ENCODE measurements at regions not wholly inside any gene's neighbourhood (a gene's known extent, or its start where the extent isn't known, plus 50 kb on each side); places are given as distances from the start of the nearest gene placed in this dataset.

DNA sequence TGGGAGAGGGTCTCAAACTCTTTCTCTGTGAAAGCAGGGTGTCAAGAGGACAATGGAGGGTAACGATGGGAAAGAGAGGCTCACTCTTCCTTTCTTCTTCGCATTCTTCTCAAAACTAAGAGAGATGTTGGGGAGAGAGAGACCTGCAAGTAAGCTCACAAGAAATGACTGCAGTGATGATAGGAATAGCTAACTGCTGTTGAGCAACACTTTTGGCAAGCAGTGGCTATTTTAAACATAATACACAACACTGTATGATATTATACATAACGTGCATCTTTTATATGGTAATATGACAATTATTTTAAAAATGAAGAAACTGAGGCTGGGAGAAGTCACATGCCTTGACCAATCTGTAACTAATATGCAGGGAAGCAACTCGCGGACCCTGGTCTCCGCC, 247.5 kb downstream of the CMPK2 start:
- Mint-ChIP-seq H3K27ac (no peak overlapping the region), H3K27me3 (ENCODE audit: low read depth in 3 of 3) (peaks cover 0 to 2% (median 0%) of the 10 kb centered on the region in 3 donors), H3K4me1 (no peaks in the 10 kb centered on the region), H3K9me3 (peaks cover 2 to 20% (median 7%) of the 10 kb centered on the region in 6 donors), H3K4me3 (no peak overlapping the region), H3K36me3 (peaks cover 0 to 4% (median 0%) of the 10 kb centered on the region in 3 donors)
- DNase-seq: no peak

DNA sequence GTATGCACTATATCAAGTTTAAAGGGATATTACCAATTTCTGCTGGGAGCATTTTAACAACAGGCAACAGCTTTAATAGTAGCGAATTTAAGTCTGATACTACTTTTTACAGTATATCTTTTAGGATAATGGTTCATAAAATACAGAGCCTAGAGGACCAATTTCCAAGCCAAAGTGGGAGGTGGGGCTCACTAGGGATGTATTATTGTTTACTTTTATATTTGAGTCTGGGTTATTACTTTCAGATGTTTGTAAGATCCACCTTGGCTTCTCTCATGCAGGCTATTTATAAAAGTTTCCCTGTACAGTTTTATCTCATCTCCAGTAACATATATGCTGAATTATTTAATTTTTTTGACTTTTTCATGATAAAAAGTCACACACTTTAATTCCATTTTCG, 242.0 kb downstream of the CMPK2 start:
- Mint-ChIP-seq H3K9me3 (peaks cover 0 to 2% (median 0%) of the 10 kb centered on the region in 6 donors), H3K27ac (no peak overlapping the region), H3K4me1 (no peaks in the 10 kb centered on the region), H3K4me3 (no peak overlapping the region), H3K27me3 (ENCODE audit: low read depth in 3 of 3) (peaks cover 0 to 2% (median 0%) of the 10 kb centered on the region in 3 donors), H3K36me3 (no peaks in the 10 kb centered on the region)
- DNase-seq: no peak

DNA sequence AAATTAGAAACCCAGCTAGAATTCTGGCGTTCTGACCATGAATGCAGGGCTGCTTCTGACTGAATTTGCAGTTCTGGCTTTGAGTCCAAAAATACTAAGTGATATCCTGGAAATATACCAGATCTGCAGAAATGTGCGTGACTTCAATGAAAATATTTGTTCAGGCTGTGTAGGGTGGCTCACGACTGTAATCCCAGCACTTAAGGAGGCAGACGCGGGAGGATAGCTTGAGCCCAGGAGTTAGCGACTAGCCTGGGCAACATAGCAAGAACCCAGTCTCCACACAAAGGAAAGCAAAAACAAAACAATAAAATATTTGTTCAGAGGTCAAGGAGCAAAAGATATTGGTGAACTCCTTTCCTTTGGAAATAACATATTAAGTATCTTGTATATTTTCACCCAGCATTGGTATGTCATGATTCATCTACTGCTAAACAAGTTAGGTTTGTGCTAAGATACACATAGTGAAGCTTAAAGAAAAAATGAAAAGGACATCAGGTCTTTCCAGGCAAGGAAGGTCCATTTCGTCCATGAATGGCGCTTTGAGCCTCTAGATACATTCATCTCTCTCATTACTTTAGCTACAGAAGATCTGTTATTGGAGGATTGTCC, 239.2 kb downstream of the CMPK2 start:
- Mint-ChIP-seq H3K4me1 (no peaks in the 10 kb centered on the region), H3K27me3 (ENCODE audit: low read depth in 3 of 3) (peaks cover 0 to 2% (median 0%) of the 10 kb centered on the region in 3 donors)

DNA sequence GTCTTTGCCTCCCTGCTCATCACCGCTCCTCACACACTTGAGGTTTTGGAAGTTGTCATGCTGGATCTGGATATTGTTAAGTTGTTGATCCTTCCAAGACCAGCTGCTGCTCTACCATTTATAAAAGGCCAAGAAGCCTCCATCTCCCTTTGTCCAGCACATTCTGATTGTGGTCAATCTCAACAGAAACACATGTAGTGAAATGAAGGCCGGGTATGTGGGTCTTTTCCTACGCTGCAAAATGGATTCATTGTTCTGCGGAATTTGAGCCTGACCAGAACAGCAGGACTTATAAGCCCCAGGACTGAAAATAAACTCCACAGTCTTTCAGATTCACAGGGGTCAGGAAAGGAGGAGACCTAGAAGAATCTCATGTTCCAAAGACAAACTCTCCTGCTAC, 238.4 kb downstream of the CMPK2 start:
- Mint-ChIP-seq H3K27ac (no peak overlapping the region), H3K4me1 (no peaks in the 10 kb centered on the region), H3K27me3 (ENCODE audit: low read depth in 3 of 3) (peaks cover 0 to 4% (median 2%) of the 10 kb centered on the region in 3 donors), H3K9me3 (peaks cover 0 to 3% (median 0%) of the 10 kb centered on the region in 6 donors), H3K36me3 (no peaks in the 10 kb centered on the region), H3K4me3 (no peak overlapping the region)
- DNase-seq: no peak

More for the DNA sequence above, 239.2 kb downstream of the CMPK2 start:
- H3K4me3 Mint-ChIP-seq: no peak overlapping the region
- peaks cover 0 to 2% (median 0%) of the 10 kb centered on the region in 6 donors for H3K9me3 Mint-ChIP-seq
- H3K36me3 Mint-ChIP-seq: no peaks in the 10 kb centered on the region
- H3K27ac Mint-ChIP-seq: no peak overlapping the region
- no peak for DNase-seq

DNA sequence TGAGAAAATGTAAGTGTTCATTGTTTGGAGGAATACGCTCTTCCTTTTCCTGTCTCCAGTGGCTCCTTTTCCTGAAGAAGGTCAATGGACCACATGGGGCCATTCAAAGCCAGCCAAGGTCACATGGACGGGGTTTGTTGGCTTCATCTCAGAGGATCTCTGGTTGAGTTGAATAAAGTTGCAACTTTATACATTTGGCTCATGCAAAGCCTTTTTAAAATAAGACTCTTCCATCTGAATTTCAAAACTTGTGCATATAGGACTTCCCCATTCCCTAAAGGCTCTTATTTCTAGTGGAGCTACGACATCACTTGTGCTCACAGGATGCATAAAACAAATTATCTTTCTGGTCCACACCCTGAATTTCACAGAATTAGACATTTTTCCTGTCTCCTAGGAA, 235.5 kb downstream of the CMPK2 start:
- H3K9me3 Mint-ChIP-seq: peaks cover 0 to 3% (median 0%) of the 10 kb centered on the region in 6 donors
- no peak overlapping the region for H3K4me3 Mint-ChIP-seq
- DNase-seq: no peak
- no peaks in the 10 kb centered on the region for H3K4me1 Mint-ChIP-seq
- H3K27ac Mint-ChIP-seq: no peak overlapping the region
- peaks cover 0 to 4% (median 0%) of the 10 kb centered on the region in 3 donors for H3K27me3 Mint-ChIP-seq (ENCODE audit: low read depth in 3 of 3)
- H3K36me3 Mint-ChIP-seq: no peaks in the 10 kb centered on the region

DNA sequence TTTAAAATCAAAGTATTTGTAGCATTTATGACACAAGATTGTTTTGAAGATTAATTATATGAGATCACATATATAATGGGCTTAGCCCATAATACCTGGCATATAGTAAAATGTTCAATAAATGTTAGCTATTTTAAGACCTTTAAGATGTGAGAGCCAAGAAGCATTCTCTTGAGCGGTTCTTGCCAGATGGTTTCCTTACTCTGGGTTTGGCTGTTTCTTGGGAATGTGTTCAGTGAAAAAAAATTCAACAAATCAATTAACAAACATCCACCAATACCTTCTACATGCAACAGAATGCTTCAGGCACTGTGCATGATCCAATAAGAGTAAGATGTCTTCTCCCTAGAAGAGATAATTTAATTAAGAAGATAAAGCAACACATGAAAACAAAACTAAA, 230.4 kb downstream of the CMPK2 start:
- Mint-ChIP-seq H3K27me3 (ENCODE audit: low read depth in 3 of 3) (peaks cover 0 to 6% (median 4%) of the 10 kb centered on the region in 3 donors), H3K27ac (no peak overlapping the region), H3K4me1 (no peaks in the 10 kb centered on the region), H3K36me3 (no peaks in the 10 kb centered on the region), H3K4me3 (no peak overlapping the region), H3K9me3 (peaks cover 0 to 5% (median 0%) of the 10 kb centered on the region in 6 donors)
- DNase-seq: no peak

DNA sequence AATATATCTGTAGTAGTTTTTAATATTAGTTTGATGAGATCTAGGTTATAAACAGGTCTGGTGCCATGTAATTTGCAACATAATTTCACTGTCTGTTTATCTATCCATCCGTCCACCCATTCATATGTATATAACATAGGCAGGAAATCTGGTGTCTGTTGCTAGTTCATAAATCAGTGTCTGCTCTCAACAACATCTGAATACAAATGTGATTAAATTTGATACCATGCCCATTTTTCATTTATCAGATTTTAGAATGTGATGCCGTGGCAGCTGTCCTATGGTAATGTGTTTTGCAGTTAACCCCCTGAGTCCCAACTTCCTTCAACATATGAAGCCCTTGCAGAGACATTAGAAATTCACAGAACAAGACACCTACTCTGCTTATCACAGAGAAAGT, 228.4 kb downstream of the CMPK2 start:
- Mint-ChIP-seq H3K4me3 (no peak overlapping the region), H3K27me3 (ENCODE audit: low read depth in 3 of 3) (peaks cover 0 to 4% (median 4%) of the 10 kb centered on the region in 3 donors), H3K27ac (no peak overlapping the region), H3K9me3 (peaks cover 0 to 2% (median 2%) of the 10 kb centered on the region in 6 donors), H3K4me1 (no peaks in the 10 kb centered on the region), H3K36me3 (no peaks in the 10 kb centered on the region)
- no peak for DNase-seq

DNA sequence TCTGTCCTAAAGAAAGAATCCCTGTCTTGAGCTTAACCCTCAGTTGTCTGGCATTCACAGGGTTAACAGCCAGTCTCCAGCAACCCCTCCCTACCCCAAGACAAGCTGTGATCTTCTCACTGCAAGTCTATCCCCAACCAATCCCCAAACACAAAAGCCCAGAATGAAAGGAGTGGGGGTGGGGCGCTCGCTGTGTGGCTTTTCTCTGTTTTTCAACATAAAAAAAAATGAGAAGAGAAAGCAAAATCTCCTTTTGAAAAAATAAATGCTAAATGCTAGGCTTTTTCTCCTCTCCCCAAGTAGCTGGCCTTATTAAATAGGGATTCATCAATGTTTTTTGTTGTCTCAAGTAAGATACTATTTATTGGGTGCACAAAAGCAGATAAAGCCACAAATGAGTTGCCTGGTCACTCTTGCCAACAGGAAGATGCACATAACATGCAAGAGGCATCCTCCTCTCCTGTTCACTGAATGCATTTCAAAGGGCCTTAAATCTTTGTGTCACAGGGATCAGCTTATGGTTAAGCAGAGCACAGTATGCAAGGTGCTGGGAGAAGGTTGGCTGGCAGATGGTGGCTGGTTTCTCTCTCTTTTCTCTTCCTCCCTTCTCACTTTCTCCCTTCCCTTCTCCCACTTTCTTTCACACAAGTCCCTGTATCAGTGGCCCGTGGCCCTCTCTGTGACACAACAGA, 225.6 kb downstream of the CMPK2 start:
- no peaks in the 10 kb centered on the region for H3K36me3 Mint-ChIP-seq
- DNase-seq: no peak
- H3K9me3 Mint-ChIP-seq: peaks cover 0 to 3% (median 2%) of the 10 kb centered on the region in 6 donors
- peaks cover 0 to 4% (median 4%) of the 10 kb centered on the region in 3 donors for H3K27me3 Mint-ChIP-seq (ENCODE audit: low read depth in 3 of 3)
- H3K4me3 Mint-ChIP-seq: no peak overlapping the region
- H3K4me1 Mint-ChIP-seq: no peaks in the 10 kb centered on the region
- no peak overlapping the region for H3K27ac Mint-ChIP-seq

DNA sequence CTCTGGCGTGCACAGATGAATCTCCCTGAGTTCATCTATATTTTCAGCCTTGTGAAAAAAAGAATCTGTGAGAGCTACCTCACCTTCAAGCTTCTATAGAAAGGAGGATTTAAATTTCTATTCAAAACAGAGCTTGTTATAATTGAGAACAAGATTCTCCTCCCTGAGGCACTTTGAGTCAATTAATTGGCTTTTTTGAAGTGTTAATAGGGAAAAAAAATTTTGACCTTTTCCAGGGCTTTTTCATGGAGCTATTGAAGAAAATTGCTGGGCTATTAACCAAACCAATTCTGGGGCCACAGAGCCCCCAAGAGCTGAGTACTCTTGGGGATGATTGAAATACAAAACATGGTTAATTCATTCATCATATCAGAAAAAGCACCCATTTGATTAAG, 225.1 kb downstream of the CMPK2 start:
- no peaks in the 10 kb centered on the region for H3K36me3 Mint-ChIP-seq
- peaks cover 0 to 3% (median 2%) of the 10 kb centered on the region in 6 donors for H3K9me3 Mint-ChIP-seq
- H3K27me3 Mint-ChIP-seq (ENCODE audit: low read depth in 3 of 3): peaks cover 0 to 4% (median 4%) of the 10 kb centered on the region in 3 donors
- H3K4me1 Mint-ChIP-seq: no peaks in the 10 kb centered on the region
- no peak for DNase-seq
- no peak overlapping the region for H3K27ac Mint-ChIP-seq
- no peak overlapping the region for H3K4me3 Mint-ChIP-seq

DNA sequence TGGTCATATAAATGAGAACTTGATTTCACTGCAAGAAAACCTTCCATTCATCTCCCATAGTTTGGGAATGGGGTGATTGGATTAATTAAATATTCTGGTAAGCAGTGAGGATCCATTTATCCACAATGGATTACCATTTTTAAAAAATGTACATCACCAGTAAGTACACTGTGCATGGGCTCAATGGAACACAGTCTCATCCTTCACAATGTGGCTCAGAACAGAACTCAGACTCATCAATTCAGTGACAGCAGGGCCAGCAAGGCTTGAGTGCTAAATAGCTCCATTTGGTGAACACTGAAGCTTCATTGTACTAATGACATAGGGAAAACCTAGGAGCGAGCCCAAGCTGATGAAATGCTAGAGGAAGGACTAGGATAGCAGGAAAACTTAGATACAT, 223.8 kb downstream of the CMPK2 start:
- Mint-ChIP-seq H3K27me3 (ENCODE audit: low read depth in 3 of 3) (peaks cover 0 to 6% (median 4%) of the 10 kb centered on the region in 3 donors), H3K4me1 (no peaks in the 10 kb centered on the region), H3K4me3 (no peak overlapping the region), H3K36me3 (no peaks in the 10 kb centered on the region), H3K9me3 (peaks cover 0 to 3% (median 2%) of the 10 kb centered on the region in 6 donors), H3K27ac (no peak overlapping the region)
- DNase-seq: no peak

DNA sequence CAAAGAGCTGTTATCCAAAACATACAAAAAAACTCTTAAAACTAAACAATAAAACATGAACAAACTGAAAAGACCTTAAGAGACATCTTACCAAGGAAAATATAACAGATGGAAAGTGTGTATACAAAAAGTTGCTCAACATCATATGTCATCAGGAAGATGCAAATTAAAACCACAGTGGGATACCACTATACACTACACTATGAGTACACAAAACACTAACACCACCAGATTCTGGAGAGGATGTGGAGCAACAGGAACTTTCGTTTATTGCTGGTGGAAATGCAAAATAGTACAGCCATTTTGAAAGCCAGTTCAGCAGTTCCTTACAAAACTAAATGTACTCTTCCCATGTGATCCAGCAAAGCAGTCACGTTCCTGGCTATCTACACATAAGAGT, 221.4 kb downstream of the CMPK2 start:
- H3K4me3 Mint-ChIP-seq: no peak overlapping the region
- H3K4me1 Mint-ChIP-seq: no peaks in the 10 kb centered on the region
- no peak for DNase-seq
- H3K27me3 Mint-ChIP-seq (ENCODE audit: low read depth in 3 of 3): peaks cover 0 to 6% (median 3%) of the 10 kb centered on the region in 3 donors
- no peaks in the 10 kb centered on the region for H3K36me3 Mint-ChIP-seq
- no peak overlapping the region for H3K27ac Mint-ChIP-seq
- peaks cover 0 to 3% (median under 1%) of the 10 kb centered on the region in 6 donors for H3K9me3 Mint-ChIP-seq

DNA sequence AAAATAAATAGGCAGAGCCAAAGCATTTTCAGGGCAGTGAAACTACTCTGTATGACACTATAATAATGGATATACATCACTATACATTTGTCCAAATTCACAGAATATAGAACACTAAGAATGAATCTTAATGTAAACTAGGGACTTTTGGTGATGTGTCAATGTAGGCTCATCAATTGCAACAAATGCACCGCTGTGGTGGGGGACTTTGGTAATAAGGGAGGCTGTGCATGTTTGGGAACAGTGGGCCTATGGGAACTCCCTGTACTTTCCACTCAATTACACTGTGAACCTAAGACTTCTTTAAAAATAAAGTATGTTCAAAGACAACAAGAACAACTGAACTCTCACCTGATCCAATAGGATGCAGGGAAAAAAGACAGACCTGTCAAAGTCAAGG, 220.7 kb downstream of the CMPK2 start:
- peaks cover 0 to 6% (median 0%) of the 10 kb centered on the region in 3 donors for H3K27me3 Mint-ChIP-seq (ENCODE audit: low read depth in 3 of 3)
- H3K27ac Mint-ChIP-seq: no peak overlapping the region
- H3K4me3 Mint-ChIP-seq: no peak overlapping the region
- H3K36me3 Mint-ChIP-seq: no peaks in the 10 kb centered on the region
- DNase-seq: no peak
- peaks cover 0 to 3% (median under 1%) of the 10 kb centered on the region in 6 donors for H3K9me3 Mint-ChIP-seq
- no peaks in the 10 kb centered on the region for H3K4me1 Mint-ChIP-seq

DNA sequence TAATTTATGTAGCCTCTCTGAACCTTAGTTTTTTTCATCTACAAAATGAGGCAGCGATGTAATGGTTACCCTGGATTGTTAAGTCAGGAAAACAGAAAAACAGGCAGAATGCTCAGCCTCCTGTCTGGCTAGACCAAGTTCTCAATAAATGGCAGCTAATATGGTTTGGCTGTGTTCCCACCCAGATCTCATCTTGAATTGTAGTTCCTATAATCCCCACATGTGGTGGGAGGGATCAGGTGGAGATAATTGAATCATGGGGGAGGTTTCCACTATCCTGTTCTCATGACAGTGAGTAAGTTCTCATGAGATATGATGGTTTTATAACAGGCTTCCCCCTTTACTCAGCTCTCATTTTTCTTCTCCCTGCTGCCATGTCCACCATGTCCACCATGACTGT, 220.0 kb downstream of the CMPK2 start:
- no peak overlapping the region for H3K4me3 Mint-ChIP-seq
- H3K9me3 Mint-ChIP-seq: peaks cover 0 to 2% (median 0%) of the 10 kb centered on the region in 6 donors
- H3K36me3 Mint-ChIP-seq: no peaks in the 10 kb centered on the region
- H3K4me1 Mint-ChIP-seq: no peaks in the 10 kb centered on the region
- DNase-seq: no peak
- H3K27ac Mint-ChIP-seq: no peak overlapping the region
- peaks cover 0 to 2% (median 0%) of the 10 kb centered on the region in 3 donors for H3K27me3 Mint-ChIP-seq (ENCODE audit: low read depth in 3 of 3)

DNA sequence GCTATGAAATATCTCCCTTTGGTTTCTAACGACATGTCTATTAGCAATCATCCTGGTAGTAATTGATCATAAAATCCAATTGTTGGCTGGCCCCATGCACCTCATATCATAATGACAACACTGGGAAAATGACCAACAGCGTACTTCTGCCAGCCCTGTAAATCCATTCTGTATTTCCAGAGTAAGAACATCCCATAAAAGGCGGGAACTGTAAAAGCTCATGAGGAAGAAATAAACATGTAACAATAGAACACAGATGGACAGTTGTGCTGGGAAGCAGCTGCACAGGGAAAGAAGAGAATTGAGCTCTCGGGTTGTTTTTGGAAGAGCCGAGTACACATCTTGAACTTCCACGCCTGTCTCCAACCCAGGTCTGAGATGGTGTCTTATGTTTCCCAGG, 218.7 kb downstream of the CMPK2 start:
- peaks cover 0 to 2% (median 0%) of the 10 kb centered on the region in 3 donors for H3K27me3 Mint-ChIP-seq (ENCODE audit: low read depth in 3 of 3)
- peaks cover 0 to 3% (median 0%) of the 10 kb centered on the region in 6 donors for H3K9me3 Mint-ChIP-seq

More for the DNA sequence above, 218.7 kb downstream of the CMPK2 start:
- Mint-ChIP-seq H3K4me3 (no peak overlapping the region), H3K36me3 (no peaks in the 10 kb centered on the region), H3K27ac (no peak overlapping the region), H3K4me1 (no peaks in the 10 kb centered on the region)
- no peak for DNase-seq
